Calu3 (cell line): ENCODE measurements at regions not wholly inside any gene's neighbourhood (a gene's known extent, or its start where the extent isn't known, plus 50 kb on each side); places are given as distances from the start of the nearest gene placed in this dataset.

Source experiments
- BruUV-seq: library from RNA; stranded (reverse); fragments of 400-500 nt; replicated peaks from 2 replicates; lab custom pipeline; 2021; lab: Mats Ljungman, UMichigan
- CTCF ChIA-PET: fragments of 300-600 bp; sonication (Branson Sonifier 250); formaldehyde crosslinking; loops from one replicate; lab custom pipeline; 2022; ENCODE audit warnings: antibody characterized with exemption; lab: Charles Lee
- DNase-seq: peaks from one replicate; pipeline ENCODE4 v3.0.0; 2022
- H3K27ac Mint-ChIP-seq: one replicate; pipeline ENCODE4 v1.8.0; 2022; ENCODE audit warnings: mixed read lengths; ENCODE audit not compliant: unreplicated experiment
- H3K27me3 Mint-ChIP-seq: one replicate; pipeline ENCODE4 v1.8.0; 2022; ENCODE audit warnings: mixed read lengths; ENCODE audit not compliant: unreplicated experiment
- H3K36me3 Mint-ChIP-seq: one replicate; pipeline ENCODE4 v1.8.0; 2022; ENCODE audit warnings: mild to moderate bottlenecking, moderate library complexity, mixed read lengths; ENCODE audit not compliant: insufficient read depth, unreplicated experiment
- H3K4me1 Mint-ChIP-seq: one replicate; pipeline ENCODE4 v1.8.0; 2022; ENCODE audit warnings: mild to moderate bottlenecking, low read depth, mixed read lengths; ENCODE audit not compliant: unreplicated experiment
- H3K4me3 Mint-ChIP-seq: one replicate; pipeline ENCODE4 v1.8.0; 2022; ENCODE audit warnings: mild to moderate bottlenecking, low read depth, moderate library complexity, mixed read lengths; ENCODE audit not compliant: unreplicated experiment
- H3K9me3 Mint-ChIP-seq: one replicate; pipeline ENCODE4 v1.8.0; 2022; ENCODE audit warnings: low read depth, mixed read lengths; ENCODE audit not compliant: unreplicated experiment
- intact Hi-C: fragments of 100-400 bp; cut with micrococcal nuclease; formaldehyde crosslinking; loops from one replicate; pipeline ENCODE4 v1.10.0; 2022; ENCODE audit not compliant: unreplicated experiment
- TF ChIP-seq, protein P1 (sequence below): fragments of 200-600 bp; IDR thresholded peaks from one replicate; pipeline ENCODE4 v1.8.0; 2022; ENCODE audit warnings: antibody characterized with exemption; ENCODE audit not compliant: unreplicated experiment

DNA sequence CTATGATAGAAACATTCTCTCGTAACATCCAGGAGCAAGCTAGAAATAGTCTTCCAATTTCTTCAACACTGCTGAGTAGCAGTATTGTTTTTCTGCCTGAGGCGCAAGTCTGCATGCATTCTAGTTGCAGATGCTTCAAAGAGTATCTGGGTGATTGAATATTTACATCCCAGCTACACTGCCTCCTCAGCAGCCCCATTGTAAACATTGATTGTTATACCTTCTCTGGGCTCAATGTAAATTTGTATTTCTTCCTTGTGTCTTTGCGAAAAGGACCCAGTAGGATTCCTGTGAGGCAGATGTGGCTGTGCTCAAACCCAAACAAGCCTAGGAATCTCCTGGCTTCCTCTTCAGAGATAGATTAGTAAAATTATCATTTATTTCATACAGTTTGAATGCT is 320.7 kb downstream of the CDC14C start:
- peaks cover 25% of the 10 kb centered on the region for H3K9me3 Mint-ChIP-seq
- no peaks in the 10 kb centered on the region for H3K27me3 Mint-ChIP-seq
- intact Hi-C loops: no loop called here
- no peaks in the 10 kb centered on the region for H3K36me3 Mint-ChIP-seq
- H3K4me3 Mint-ChIP-seq: no peak overlapping the region
- H3K4me1 Mint-ChIP-seq: no peaks in the 10 kb centered on the region
- no peak for DNase-seq
- CTCF ChIA-PET: no interaction called here
- TF ChIP-seq, protein P1, sequence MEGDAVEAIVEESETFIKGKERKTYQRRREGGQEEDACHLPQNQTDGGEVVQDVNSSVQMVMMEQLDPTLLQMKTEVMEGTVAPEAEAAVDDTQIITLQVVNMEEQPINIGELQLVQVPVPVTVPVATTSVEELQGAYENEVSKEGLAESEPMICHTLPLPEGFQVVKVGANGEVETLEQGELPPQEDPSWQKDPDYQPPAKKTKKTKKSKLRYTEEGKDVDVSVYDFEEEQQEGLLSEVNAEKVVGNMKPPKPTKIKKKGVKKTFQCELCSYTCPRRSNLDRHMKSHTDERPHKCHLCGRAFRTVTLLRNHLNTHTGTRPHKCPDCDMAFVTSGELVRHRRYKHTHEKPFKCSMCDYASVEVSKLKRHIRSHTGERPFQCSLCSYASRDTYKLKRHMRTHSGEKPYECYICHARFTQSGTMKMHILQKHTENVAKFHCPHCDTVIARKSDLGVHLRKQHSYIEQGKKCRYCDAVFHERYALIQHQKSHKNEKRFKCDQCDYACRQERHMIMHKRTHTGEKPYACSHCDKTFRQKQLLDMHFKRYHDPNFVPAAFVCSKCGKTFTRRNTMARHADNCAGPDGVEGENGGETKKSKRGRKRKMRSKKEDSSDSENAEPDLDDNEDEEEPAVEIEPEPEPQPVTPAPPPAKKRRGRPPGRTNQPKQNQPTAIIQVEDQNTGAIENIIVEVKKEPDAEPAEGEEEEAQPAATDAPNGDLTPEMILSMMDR: no peak
- H3K27ac Mint-ChIP-seq: no peak overlapping the region
- BruUV-seq: no TSS peak

GRCh38 chr7:49247759-49248158 is 323.4 kb downstream of the CDC14C start:
- intact Hi-C loops: no loop called here
- TF ChIP-seq, protein P1: no peak
- Mint-ChIP-seq H3K9me3 (peaks cover 26% of the 10 kb centered on the region), H3K4me3 (no peak overlapping the region), H3K27me3 (no peaks in the 10 kb centered on the region), H3K36me3 (no peaks in the 10 kb centered on the region), H3K4me1 (no peaks in the 10 kb centered on the region), H3K27ac (no peak overlapping the region)
- CTCF ChIA-PET: no interaction called here
- DNase-seq: no peak
- BruUV-seq: no TSS peak

GRCh38 chr7:49255054-49255453 is 330.7 kb downstream of the CDC14C start:
- TF ChIP-seq, protein P1: no peak
- DNase-seq: no peak
- Mint-ChIP-seq H3K27ac (no peak overlapping the region), H3K36me3 (no peaks in the 10 kb centered on the region), H3K9me3 (peaks cover 13% of the 10 kb centered on the region), H3K4me1 (no peaks in the 10 kb centered on the region), H3K4me3 (no peak overlapping the region), H3K27me3 (no peaks in the 10 kb centered on the region)
- CTCF ChIA-PET: no interaction called here
- no TSS peak for BruUV-seq
- intact Hi-C loops: no loop called here

GRCh38 chr7:49260538-49260937 is 336.2 kb downstream of the CDC14C start:
- no peak for DNase-seq
- BruUV-seq: no TSS peak
- no peaks in the 10 kb centered on the region for H3K4me1 Mint-ChIP-seq
- CTCF ChIA-PET: no interaction called here
- no peaks in the 10 kb centered on the region for H3K36me3 Mint-ChIP-seq
- peaks cover 13% of the 10 kb centered on the region for H3K9me3 Mint-ChIP-seq
- no peaks in the 10 kb centered on the region for H3K27me3 Mint-ChIP-seq
- no peak overlapping the region for H3K4me3 Mint-ChIP-seq
- intact Hi-C loops: no loop called here
- no peak overlapping the region for H3K27ac Mint-ChIP-seq
- TF ChIP-seq, protein P1: no peak
